ENCODE measurements at regions not wholly inside any gene's neighbourhood (a gene's known extent, or its start where the extent isn't known, plus 50 kb on each side); places are given as distances from the start of the nearest gene placed in this dataset.
A peak's percentile ranks its signal among the peaks of the same experiment; 100 is the strongest.
"Not testable (repeated sequence)": the region's sequence is repeated elsewhere in the genome, so short reads cannot be mapped to it uniquely, and the experiment has no call there.

GRCh38 chr14:106228541-106229158, 702.3 kb downstream of the TMEM121 start:
- Histone ChIP-seq H3K36me3 (no peaks in the 10 kb centered on the region), H3K27me3 (ENCODE audit: insufficient read depth, low read depth, severe bottlenecking) (peaks cover 68% of the 10 kb centered on the region), H3K9me3 (ENCODE audit: severe bottlenecking) (no peaks in the 10 kb centered on the region), H3K4me3 (ENCODE audit: low read depth, low read length) (no peak overlapping the region), H3K27ac (no peak overlapping the region)
- DNase-seq = no peak
- TF ChIP-seq CTCF (IDR thresholded peaks at IDR 0.05; ENCODE audit: low read depth, low read length) = no peak

DNA sequence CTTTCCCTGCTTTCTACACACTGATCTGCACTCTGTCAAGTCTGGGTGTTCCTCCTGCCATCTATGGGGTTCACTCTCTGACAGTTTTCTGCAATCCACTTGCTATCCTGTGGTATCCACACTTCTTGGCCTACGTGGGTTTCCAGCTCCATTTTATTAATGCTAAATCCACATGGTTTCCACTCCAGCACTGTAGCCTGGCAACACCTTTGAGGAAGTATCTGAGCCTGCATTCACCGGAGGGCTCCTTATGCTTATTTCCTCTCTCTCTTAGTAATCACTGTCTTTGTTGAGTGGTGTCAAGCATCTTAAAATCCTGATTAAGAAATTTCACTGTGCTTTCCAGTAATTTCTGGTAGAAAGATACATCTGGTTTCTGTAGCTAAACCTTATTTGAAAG, 703.7 kb downstream of the TMEM121 start:
- H3K27me3 ChIP-seq (ENCODE audit: insufficient read depth, low read depth, severe bottlenecking) = peaks cover 64% of the 10 kb centered on the region
- no peak for TF ChIP-seq CTCF (IDR thresholded peaks at IDR 0.05; ENCODE audit: low read depth, low read length)
- H3K27ac ChIP-seq = no peak overlapping the region
- no peak for DNase-seq
- no peak overlapping the region for H3K4me3 ChIP-seq (ENCODE audit: low read depth, low read length)
- H3K36me3 ChIP-seq = no peaks in the 10 kb centered on the region
- no peaks in the 10 kb centered on the region for H3K9me3 ChIP-seq (ENCODE audit: severe bottlenecking)

- not testable (repeated sequence) for H3K27ac ChIP-seq; H3K9me3 ChIP-seq (ENCODE audit: severe bottlenecking); DNase-seq; H3K4me3 ChIP-seq (ENCODE audit: low read depth, low read length); H3K36me3 ChIP-seq
- H3K27me3 ChIP-seq (ENCODE audit: insufficient read depth, low read depth, severe bottlenecking) = peaks cover 51% of the 10 kb centered on the region
These were observed 706.8 kb downstream of the TMEM121 start for GRCh38 chr14:106233191-106233590.

DNA sequence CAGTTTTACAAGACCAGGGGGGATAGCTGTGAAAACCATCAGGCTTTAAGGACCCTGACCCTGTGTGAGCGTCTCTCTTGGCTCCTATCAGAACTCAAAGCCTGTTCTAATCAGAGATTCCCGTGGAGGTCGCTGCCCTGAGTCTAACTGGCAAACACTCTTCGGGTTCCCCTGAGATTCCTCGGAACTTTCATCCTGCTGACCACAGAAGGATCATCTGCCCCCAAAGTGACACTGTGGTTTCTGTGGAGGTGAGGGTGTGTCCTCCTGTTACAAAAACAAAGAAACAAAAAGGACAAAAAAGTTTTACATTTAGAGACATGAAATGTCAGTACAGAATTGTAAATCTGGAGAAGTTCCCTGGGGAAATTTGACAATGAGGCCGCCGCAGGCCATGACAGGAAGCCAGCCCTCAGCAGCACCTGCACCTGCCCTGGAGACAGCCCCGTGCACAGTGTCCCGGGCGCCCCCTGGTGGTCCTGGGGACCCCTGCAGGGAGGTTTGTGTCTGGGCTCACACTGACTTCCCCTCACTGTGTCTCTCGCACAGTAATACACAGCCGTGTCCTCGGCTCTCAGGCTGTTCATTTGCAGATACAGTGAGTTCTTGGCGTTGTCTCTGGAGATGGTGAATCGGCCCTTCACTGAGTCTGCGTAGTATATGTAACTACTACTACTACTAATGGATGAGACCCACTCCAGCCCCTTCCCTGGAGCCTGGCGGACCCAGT, 708.3 kb downstream of the TMEM121 start:
- H3K4me3 ChIP-seq (ENCODE audit: low read depth, low read length); DNase-seq; H3K36me3 ChIP-seq; H3K27ac ChIP-seq; H3K9me3 ChIP-seq (ENCODE audit: severe bottlenecking): not testable (repeated sequence)
- H3K27me3 ChIP-seq (ENCODE audit: insufficient read depth, low read depth, severe bottlenecking) = peaks cover 49% of the 10 kb centered on the region
- TF ChIP-seq CTCF (IDR thresholded peaks at IDR 0.05; ENCODE audit: low read depth, low read length) = 0 out of 2 replicates have a peak, but pooled peaks have one; percentile 18

DNA sequence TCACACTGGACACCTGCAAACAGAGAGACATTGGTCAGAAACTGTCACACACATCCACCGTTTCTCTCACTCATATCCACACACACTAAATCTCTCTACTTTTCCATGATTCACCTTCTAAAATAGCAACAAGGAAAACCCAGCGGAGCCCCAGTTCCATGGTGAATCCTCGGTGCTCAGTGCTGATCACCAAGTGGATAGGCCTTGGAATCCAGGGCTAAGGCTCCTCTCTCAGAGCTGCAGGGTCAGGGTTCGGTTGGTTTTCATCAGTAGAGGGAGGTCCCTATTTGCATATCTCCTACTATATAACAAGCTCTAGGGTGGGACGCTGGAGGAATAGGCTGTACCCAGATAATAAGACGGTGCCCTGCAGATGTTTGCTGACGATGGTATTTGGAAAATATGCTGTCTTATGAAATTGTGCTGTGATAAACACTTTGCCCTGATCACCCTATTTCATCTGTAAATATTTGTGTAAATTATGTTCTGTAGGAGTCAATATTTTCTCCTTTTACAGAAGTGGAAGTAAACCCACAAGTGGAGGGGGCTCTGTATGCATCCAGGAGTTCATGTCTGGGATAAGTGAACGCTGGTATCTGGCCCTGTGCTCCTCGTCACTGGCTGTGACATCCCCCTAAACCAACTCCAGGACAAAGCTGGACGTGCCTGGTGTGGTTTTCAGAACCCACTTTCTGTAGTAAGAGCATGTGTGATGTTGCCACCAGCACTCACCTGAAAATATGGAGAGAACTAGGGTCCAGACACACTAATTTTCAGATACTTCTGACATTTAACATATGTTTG, 709.2 kb downstream of the TMEM121 start:
- H3K27ac ChIP-seq = no peak overlapping the region
- no peak for DNase-seq
- H3K27me3 ChIP-seq (ENCODE audit: insufficient read depth, low read depth, severe bottlenecking) = peaks cover 52% of the 10 kb centered on the region
- H3K4me3 ChIP-seq (ENCODE audit: low read depth, low read length) = no peak overlapping the region
- no peak for TF ChIP-seq CTCF (IDR thresholded peaks at IDR 0.05; ENCODE audit: low read depth, low read length)
- H3K36me3 ChIP-seq = no peaks in the 10 kb centered on the region
- no peaks in the 10 kb centered on the region for H3K9me3 ChIP-seq (ENCODE audit: severe bottlenecking)
